NCI-H1092 treated with DMSO at 0.1 percent for 48 hours (cell line): ENCODE measurements at regions not wholly inside any gene's neighbourhood (a gene's known extent, or its start where the extent isn't known, plus 50 kb on each side); places are given as distances from the start of the nearest gene placed in this dataset.
A peak's percentile ranks its signal among the peaks of the same experiment; 100 is the strongest.
"Not testable (repeated sequence)": the region's sequence is repeated elsewhere in the genome, so short reads cannot be mapped to it uniquely, and the experiment has no call there.

Experiments
- DNase-seq: peaks from one replicate; lab custom pipeline; 2025; lab: John Stamatoyannopoulos, UW

GRCh38 chr12:75760573-75761294 is 249.3 kb upstream of the KRR1 start:
- DNase-seq: peak; percentile 29

GRCh38 chr12:75759842-75760572 is 248.6 kb upstream of the KRR1 start:
- no peak for DNase-seq

- DNase-seq: no peak
These were observed 247.8 kb upstream of the KRR1 start for GRCh38 chr12:75759196-75759595.

- no peak for DNase-seq
These were observed 245.4 kb upstream of the KRR1 start for GRCh38 chr12:75756771-75757170.

GRCh38 chr12:75756111-75756510 is 244.7 kb upstream of the KRR1 start:
- peak; percentile 36 for DNase-seq

- DNase-seq: no peak
These were observed 243.3 kb upstream of the KRR1 start for GRCh38 chr12:75754698-75755097.

GRCh38 chr12:75754141-75754540 is 242.7 kb upstream of the KRR1 start:
- DNase-seq: no peak

- no peak for DNase-seq
These were observed 240.5 kb upstream of the KRR1 start for GRCh38 chr12:75751769-75752471.

- no peak for DNase-seq
These were observed 239.4 kb upstream of the KRR1 start for GRCh38 chr12:75750716-75751306.

GRCh38 chr12:75748990-75749389 is 237.6 kb upstream of the KRR1 start:
- not testable (repeated sequence) for DNase-seq

- no peak for DNase-seq
These were observed 236.7 kb upstream of the KRR1 start for GRCh38 chr12:75748136-75748535.

GRCh38 chr12:75747572-75748021 is 236.2 kb upstream of the KRR1 start:
- DNase-seq: no peak

GRCh38 chr12:75746621-75747020 is 235.2 kb upstream of the KRR1 start:
- DNase-seq: no peak

- no peak for DNase-seq
These were observed 233.3 kb upstream of the KRR1 start for GRCh38 chr12:75744607-75745256.

- no peak for DNase-seq
These were observed 231.6 kb upstream of the KRR1 start for GRCh38 chr12:75742961-75743360.

- no peak for DNase-seq
These were observed 230.6 kb upstream of the KRR1 start for GRCh38 chr12:75742048-75742447.

GRCh38 chr12:75739912-75740311 is 228.5 kb upstream of the KRR1 start:
- DNase-seq: no peak

GRCh38 chr12:75739098-75739497 is 227.7 kb upstream of the KRR1 start:
- DNase-seq: not testable (repeated sequence)

GRCh38 chr12:75738486-75738885 is 227.1 kb upstream of the KRR1 start:
- DNase-seq: no peak

GRCh38 chr12:75735853-75736252 is 224.4 kb upstream of the KRR1 start:
- DNase-seq: no peak

GRCh38 chr12:75728826-75729225 is 217.4 kb upstream of the KRR1 start:
- no peak for DNase-seq

- no peak for DNase-seq
These were observed 216.2 kb upstream of the KRR1 start for GRCh38 chr12:75727577-75727976.
